Upper lobe of right lung (tissue), 1 donor: ENCODE measurements at regions not wholly inside any gene's neighbourhood (a gene's known extent, or its start where the extent isn't known, plus 50 kb on each side); places are given as distances from the start of the nearest gene placed in this dataset.

Experiments
- ATAC-seq: fragments of 200-7000 bp; cut with Tn5 transposase; one replicate; pipeline ENCODE4 v1.9.1; 2020; ENCODE audit warnings: mild to moderate bottlenecking, moderate library complexity
- DNase-seq: peaks from one replicate; pipeline ENCODE4 v3.0.0-alpha.2; 2020
- H3K27ac ChIP-seq: fragments of 200-600 bp; one replicate; pipeline ENCODE4 v1.8.0; 2022
- H3K27me3 ChIP-seq: fragments of 200-600 bp; one replicate; pipeline ENCODE4 v1.8.0; 2022; ENCODE audit warnings: mild to moderate bottlenecking
- H3K36me3 ChIP-seq: fragments of 200-600 bp; one replicate; pipeline ENCODE4 v1.8.0; 2022
- H3K4me1 ChIP-seq: fragments of 200-600 bp; one replicate; pipeline ENCODE4 v1.8.0; 2022
- H3K4me3 ChIP-seq: fragments of 200-600 bp; one replicate; pipeline ENCODE4 v1.8.0; 2022; ENCODE audit warnings: mild to moderate bottlenecking
- H3K9me3 ChIP-seq: fragments of 200-600 bp; one replicate; pipeline ENCODE4 v1.8.0; 2022
- intact Hi-C: fragments of 100-400 bp; cut with DNase I; formaldehyde crosslinking; loops from one replicate; pipeline ENCODE4 v1.11.0; 2022
- TF ChIP-seq, protein P1 (sequence below): fragments of 200-600 bp; IDR thresholded peaks from one replicate; pipeline ENCODE4 v1.8.0; 2022; ENCODE audit warnings: antibody characterized with exemption
- donor health status: DM: no; HTN: yes; CAD: no; lungs with severe emphysema.

GRCh38 chr18:65547046-65547445 lies 203.8 kb upstream of the CDH7 start:
- H3K4me3 ChIP-seq, result no peak overlapping the region
- no peaks in the 10 kb centered on the region for H3K36me3 ChIP-seq
- H3K27me3 ChIP-seq, result no peaks in the 10 kb centered on the region
- no peak for ATAC-seq
- intact Hi-C loops, result no loop called here
- DNase-seq, result no peak
- TF ChIP-seq, protein P1, sequence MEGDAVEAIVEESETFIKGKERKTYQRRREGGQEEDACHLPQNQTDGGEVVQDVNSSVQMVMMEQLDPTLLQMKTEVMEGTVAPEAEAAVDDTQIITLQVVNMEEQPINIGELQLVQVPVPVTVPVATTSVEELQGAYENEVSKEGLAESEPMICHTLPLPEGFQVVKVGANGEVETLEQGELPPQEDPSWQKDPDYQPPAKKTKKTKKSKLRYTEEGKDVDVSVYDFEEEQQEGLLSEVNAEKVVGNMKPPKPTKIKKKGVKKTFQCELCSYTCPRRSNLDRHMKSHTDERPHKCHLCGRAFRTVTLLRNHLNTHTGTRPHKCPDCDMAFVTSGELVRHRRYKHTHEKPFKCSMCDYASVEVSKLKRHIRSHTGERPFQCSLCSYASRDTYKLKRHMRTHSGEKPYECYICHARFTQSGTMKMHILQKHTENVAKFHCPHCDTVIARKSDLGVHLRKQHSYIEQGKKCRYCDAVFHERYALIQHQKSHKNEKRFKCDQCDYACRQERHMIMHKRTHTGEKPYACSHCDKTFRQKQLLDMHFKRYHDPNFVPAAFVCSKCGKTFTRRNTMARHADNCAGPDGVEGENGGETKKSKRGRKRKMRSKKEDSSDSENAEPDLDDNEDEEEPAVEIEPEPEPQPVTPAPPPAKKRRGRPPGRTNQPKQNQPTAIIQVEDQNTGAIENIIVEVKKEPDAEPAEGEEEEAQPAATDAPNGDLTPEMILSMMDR, result no peak
- no peaks in the 10 kb centered on the region for H3K9me3 ChIP-seq
- H3K27ac ChIP-seq, result no peak overlapping the region
- H3K4me1 ChIP-seq, result no peaks in the 10 kb centered on the region

GRCh38 chr18:65544701-65545100 lies 206.1 kb upstream of the CDH7 start:
- H3K4me1 ChIP-seq, result no peaks in the 10 kb centered on the region
- no peak for DNase-seq
- ATAC-seq, result no peak
- no peak overlapping the region for H3K4me3 ChIP-seq
- no peaks in the 10 kb centered on the region for H3K27me3 ChIP-seq
- no peaks in the 10 kb centered on the region for H3K9me3 ChIP-seq
- intact Hi-C loops, result no loop called here
- H3K36me3 ChIP-seq, result no peaks in the 10 kb centered on the region
- H3K27ac ChIP-seq, result no peak overlapping the region
- TF ChIP-seq, protein P1, result no peak

DNA sequence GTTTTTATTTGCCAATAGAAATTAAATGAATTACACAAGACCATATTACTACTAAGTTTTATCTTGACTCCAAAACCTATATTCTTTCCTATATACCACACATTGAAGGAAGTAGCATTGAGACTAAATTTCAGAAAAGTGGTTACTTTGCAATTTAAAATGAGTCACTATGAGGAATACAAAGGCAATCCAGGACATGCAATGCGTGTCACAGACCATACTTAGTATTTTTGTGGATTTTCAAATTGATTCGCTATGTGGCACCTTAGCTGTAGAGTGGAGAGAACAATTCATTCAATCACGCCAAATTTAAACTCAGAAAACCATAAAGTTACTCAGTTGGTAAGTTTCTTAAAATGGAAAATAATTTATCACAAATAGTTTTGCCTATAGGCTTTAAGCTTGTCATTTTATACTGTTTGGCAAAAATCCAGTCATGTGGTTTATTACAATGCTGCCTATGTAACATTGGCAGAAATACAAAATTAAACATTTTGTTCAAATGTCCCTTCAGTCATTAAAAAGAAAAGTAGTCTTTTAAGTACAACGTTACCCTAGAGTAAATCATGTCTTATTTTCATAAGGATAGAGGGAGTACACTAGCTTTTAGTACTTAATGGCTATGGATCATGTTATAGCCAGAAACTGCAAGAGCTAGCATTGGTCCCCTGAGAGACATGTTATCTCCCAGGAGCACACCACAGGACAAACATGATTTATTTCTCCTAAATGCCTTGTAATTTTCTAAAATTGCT lies 222.8 kb upstream of the CDH7 start:
- Histone ChIP-seq H3K4me1 (no peaks in the 10 kb centered on the region), H3K9me3 (no peaks in the 10 kb centered on the region), H3K27me3 (no peaks in the 10 kb centered on the region), H3K27ac (no peak overlapping the region), H3K36me3 (no peaks in the 10 kb centered on the region), H3K4me3 (no peak overlapping the region)
- intact Hi-C loops, result no loop called here
- ATAC-seq, result no peak
- DNase-seq, result no peak
- TF ChIP-seq, protein P1, result no peak

GRCh38 chr18:65526099-65526498 lies 224.7 kb upstream of the CDH7 start:
- Histone ChIP-seq H3K27me3 (no peaks in the 10 kb centered on the region), H3K36me3 (no peaks in the 10 kb centered on the region), H3K27ac (no peak overlapping the region), H3K9me3 (no peaks in the 10 kb centered on the region), H3K4me1 (no peaks in the 10 kb centered on the region), H3K4me3 (no peak overlapping the region)
- DNase-seq, result no peak
- TF ChIP-seq, protein P1, result no peak
- intact Hi-C loops, result no loop called here
- no peak for ATAC-seq

DNA sequence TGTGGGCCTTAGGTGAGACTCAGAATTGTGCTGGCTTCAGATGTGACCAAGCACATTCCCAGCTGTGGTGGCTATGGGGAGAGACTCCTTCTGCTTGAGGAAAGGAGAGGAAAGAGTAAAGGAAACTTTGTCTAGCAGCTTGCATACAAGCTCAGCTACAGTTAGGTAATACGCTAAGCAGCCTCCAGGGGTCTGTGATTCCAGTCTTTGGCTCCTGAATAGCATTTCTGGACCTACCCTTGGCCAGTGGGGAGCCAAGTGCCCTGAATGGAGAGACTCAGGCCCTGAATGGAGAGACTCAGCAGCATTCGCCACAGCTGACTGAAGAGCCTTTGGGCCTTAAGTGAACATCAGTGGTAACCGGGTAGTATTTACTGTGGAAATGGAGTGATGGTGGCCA lies 227.4 kb upstream of the CDH7 start:
- Histone ChIP-seq H3K4me1 (no peaks in the 10 kb centered on the region), H3K36me3 (no peaks in the 10 kb centered on the region), H3K9me3 (no peaks in the 10 kb centered on the region), H3K27me3 (no peaks in the 10 kb centered on the region), H3K4me3 (no peak overlapping the region), H3K27ac (no peak overlapping the region)
- intact Hi-C loops, result no loop called here
- TF ChIP-seq, protein P1, result no peak
- ATAC-seq, result no peak
- no peak for DNase-seq

DNA sequence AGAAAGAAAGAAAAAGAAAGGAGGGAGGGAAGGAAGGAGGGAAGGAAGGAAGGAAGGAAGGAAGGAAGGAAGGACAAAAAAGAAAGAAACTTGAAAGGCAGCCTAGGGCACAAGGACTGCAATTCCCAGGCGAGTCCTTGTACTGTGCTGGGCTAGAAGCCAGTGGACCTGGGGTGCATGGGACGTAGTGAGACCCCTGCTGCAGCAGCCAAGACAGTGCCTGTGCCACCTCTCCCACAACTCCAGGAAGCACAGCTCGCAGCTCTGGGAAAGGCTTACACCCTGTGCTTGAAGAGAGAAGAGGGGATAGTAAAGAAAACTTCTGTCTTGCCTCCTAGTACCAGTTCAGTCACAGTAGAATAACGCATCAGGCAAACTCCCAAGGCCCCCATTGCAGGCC lies 227.9 kb upstream of the CDH7 start:
- ATAC-seq, result peak; percentile 36
- DNase-seq, result no peak
- intact Hi-C loops, result no loop called here

More for the DNA sequence above, 227.9 kb upstream of the CDH7 start:
- Histone ChIP-seq H3K4me1 (no peaks in the 10 kb centered on the region), H3K9me3 (no peaks in the 10 kb centered on the region), H3K27me3 (no peaks in the 10 kb centered on the region), H3K4me3 (no peak overlapping the region), H3K27ac (no peak overlapping the region), H3K36me3 (no peaks in the 10 kb centered on the region)
- TF ChIP-seq, protein P1, result no peak
